GM18498 (cell line): ENCODE measurements at regions not wholly inside any gene's neighbourhood (a gene's known extent, or its start where the extent isn't known, plus 50 kb on each side); places are given as distances from the start of the nearest gene placed in this dataset.
"Not testable (repeated sequence)": the region's sequence is repeated elsewhere in the genome, so short reads cannot be mapped to it uniquely, and the experiment has no call there.

Source experiments
- ATAC-seq: cut with Tn5 transposase; IDR thresholded peaks from one replicate; pipeline ENCODE4 v1.9.1; 2021; ENCODE audit warnings: mild to moderate bottlenecking, moderate library complexity; ENCODE audit not compliant: unreplicated experiment

GRCh38 chr3:7982126-7982525 lies 519.5 kb upstream of the LMCD1 start:
- ATAC-seq: no peak

GRCh38 chr3:7999384-7999783 lies 502.2 kb upstream of the LMCD1 start:
- ATAC-seq: no peak

GRCh38 chr3:8001307-8001706 lies 500.3 kb upstream of the LMCD1 start:
- ATAC-seq: no peak

GRCh38 chr3:8001712-8002111 lies 499.9 kb upstream of the LMCD1 start:
- ATAC-seq: no peak

- ATAC-seq: no peak
These were observed 489.7 kb upstream of the LMCD1 start for GRCh38 chr3:8011902-8012301.

- ATAC-seq: no peak
These were observed 481.4 kb upstream of the LMCD1 start for GRCh38 chr3:8020047-8020841.

GRCh38 chr3:8027954-8028353 lies 473.7 kb upstream of the LMCD1 start:
- no peak for ATAC-seq

- no peak for ATAC-seq
These were observed 451.3 kb upstream of the LMCD1 start for GRCh38 chr3:8050283-8050682.

GRCh38 chr3:8052659-8053058 lies 449.0 kb upstream of the LMCD1 start:
- ATAC-seq: no peak

- not testable (repeated sequence) for ATAC-seq
These were observed 433.5 kb upstream of the LMCD1 start for GRCh38 chr3:8068135-8068534.

GRCh38 chr3:8069471-8069870 lies 432.2 kb upstream of the LMCD1 start:
- no peak for ATAC-seq

- ATAC-seq: no peak
These were observed 431.6 kb upstream of the LMCD1 start for GRCh38 chr3:8070011-8070410.

- not testable (repeated sequence) for ATAC-seq
These were observed 426.9 kb upstream of the LMCD1 start for GRCh38 chr3:8074740-8075139.

- ATAC-seq: no peak
These were observed 424.5 kb upstream of the LMCD1 start for GRCh38 chr3:8077126-8077525.

GRCh38 chr3:8080464-8080863 lies 421.2 kb upstream of the LMCD1 start:
- ATAC-seq: no peak

- no peak for ATAC-seq
These were observed 416.1 kb upstream of the LMCD1 start for GRCh38 chr3:8085498-8085897.

- no peak for ATAC-seq
These were observed 413.7 kb upstream of the LMCD1 start for GRCh38 chr3:8087951-8088350.

GRCh38 chr3:8094415-8094814 lies 407.2 kb upstream of the LMCD1 start:
- no peak for ATAC-seq

- no peak for ATAC-seq
These were observed 405.9 kb upstream of the LMCD1 start for GRCh38 chr3:8095724-8096123.

- no peak for ATAC-seq
These were observed 403.9 kb upstream of the LMCD1 start for GRCh38 chr3:8097690-8098089.

GRCh38 chr3:8103954-8104353 lies 397.7 kb upstream of the LMCD1 start:
- peak; percentile 45 for ATAC-seq

- ATAC-seq: no peak
These were observed 394.7 kb upstream of the LMCD1 start for GRCh38 chr3:8106921-8107320.
